Activated B cell treated with CpG ODN at 0.5 μM for 24 hours (primary cell): ENCODE measurements at regions not wholly inside any gene's neighbourhood (a gene's known extent, or its start where the extent isn't known, plus 50 kb on each side); places are given as distances from the start of the nearest gene placed in this dataset.

Experiments
- ATAC-seq: fragments of 200-7000 bp; cut with Tn5 transposase; one replicate; pipeline ENCODE4 v1.10.0; 2021; ENCODE audit warnings: low read depth, mild to moderate bottlenecking, moderate library complexity
- CTCF ChIA-PET: fragments of 350-600 bp; sonication (Branson Sonifier 250); formaldehyde crosslinking; loops from one replicate; lab custom pipeline; 2021; ENCODE audit warnings: antibody characterized with exemption; lab: Charles Lee
- POLR2A ChIA-PET: fragments of 350-600 bp; sonication (Branson Sonifier 250); formaldehyde crosslinking; loops from one replicate; lab custom pipeline; 2021; ENCODE audit warnings: antibody characterized with exemption; lab: Charles Lee
- DNase-seq: peaks from one replicate; pipeline ENCODE4 v3.0.0; 2022
- H3K27ac Mint-ChIP-seq: one replicate; pipeline ENCODE4 v1.8.0; 2020; ENCODE audit warnings: mixed read lengths
- H3K27me3 Mint-ChIP-seq: one replicate; pipeline ENCODE4 v1.8.0; 2021; ENCODE audit warnings: mixed read lengths
- H3K36me3 Mint-ChIP-seq: one replicate; pipeline ENCODE4 v1.8.0; 2021; ENCODE audit warnings: low read depth, mixed read lengths
- H3K4me1 Mint-ChIP-seq: one replicate; pipeline ENCODE4 v1.8.0; 2021; ENCODE audit warnings: mixed read lengths
- H3K4me3 Mint-ChIP-seq: one replicate; pipeline ENCODE4 v1.8.0; 2020; ENCODE audit warnings: mild to moderate bottlenecking, mixed read lengths
- H3K9me3 Mint-ChIP-seq: one replicate; pipeline ENCODE4 v1.8.0; 2020; ENCODE audit warnings: mixed read lengths
- CTCF ChIP-seq: fragments of 200-600 bp; IDR thresholded peaks from one replicate; pipeline ENCODE4 v1.8.0; 2022; ENCODE audit warnings: antibody characterized with exemption, mild to moderate bottlenecking
- intact Hi-C: fragments of 100-400 bp; cut with micrococcal nuclease; formaldehyde crosslinking; loops from one replicate; pipeline ENCODE4 v1.15.1; 2024

- ATAC-seq = no peak
These were observed 624.6 kb downstream of the SI start for GRCh38 chr3:164453714-164454113.

GRCh38 chr3:164452707-164453106, 625.6 kb downstream of the SI start:
- H3K27me3 Mint-ChIP-seq = no peaks in the 10 kb centered on the region
- intact Hi-C loops = no loop called here
- peaks cover 2% of the 10 kb centered on the region for H3K9me3 Mint-ChIP-seq
- DNase-seq (no peak), ATAC-seq (no peak)
- no peak overlapping the region for H3K27ac Mint-ChIP-seq
- ChIA-PET POLR2A (no interaction called here), CTCF (no interaction called here)
- H3K36me3 Mint-ChIP-seq = no peaks in the 10 kb centered on the region
- no peak overlapping the region for H3K4me3 Mint-ChIP-seq
- no peaks in the 10 kb centered on the region for H3K4me1 Mint-ChIP-seq
- no peak for TF ChIP-seq CTCF

More at GRCh38 chr3:164453714-164454113, 624.6 kb downstream of the SI start:
- no peaks in the 10 kb centered on the region for H3K36me3 Mint-ChIP-seq
- H3K4me3 Mint-ChIP-seq = no peak overlapping the region
- TF ChIP-seq CTCF = no peak
- no peak overlapping the region for H3K27ac Mint-ChIP-seq
- H3K9me3 Mint-ChIP-seq = peaks cover 2% of the 10 kb centered on the region
- H3K27me3 Mint-ChIP-seq = no peaks in the 10 kb centered on the region
- no peak for DNase-seq
- ChIA-PET POLR2A (no interaction called here), CTCF (no interaction called here)
- H3K4me1 Mint-ChIP-seq = no peaks in the 10 kb centered on the region
- intact Hi-C loops = no loop called here

- H3K4me1 Mint-ChIP-seq = no peaks in the 10 kb centered on the region
- H3K36me3 Mint-ChIP-seq = no peaks in the 10 kb centered on the region
- H3K27me3 Mint-ChIP-seq = no peaks in the 10 kb centered on the region
- intact Hi-C loops = no loop called here
- no peak overlapping the region for H3K27ac Mint-ChIP-seq
- no peak for DNase-seq
- no peak for TF ChIP-seq CTCF
- H3K4me3 Mint-ChIP-seq = no peak overlapping the region
- no peak for ATAC-seq
- ChIA-PET POLR2A (no interaction called here), CTCF (no interaction called here)
- peaks cover 5% of the 10 kb centered on the region for H3K9me3 Mint-ChIP-seq
These were observed 627.0 kb downstream of the SI start for GRCh38 chr3:164451072-164451910.

- CTCF ChIA-PET = no interaction called here
- Mint-ChIP-seq H3K9me3 (peaks cover 8% of the 10 kb centered on the region), H3K4me3 (no peak overlapping the region), H3K4me1 (no peaks in the 10 kb centered on the region), H3K27ac (no peak overlapping the region), H3K36me3 (no peaks in the 10 kb centered on the region), H3K27me3 (no peaks in the 10 kb centered on the region)
- POLR2A ChIA-PET = no interaction called here
- intact Hi-C loops = no loop called here
- TF ChIP-seq CTCF = no peak
- ATAC-seq (no peak), DNase-seq (no peak)
These were observed 627.9 kb downstream of the SI start for GRCh38 chr3:164450276-164450905.

DNA sequence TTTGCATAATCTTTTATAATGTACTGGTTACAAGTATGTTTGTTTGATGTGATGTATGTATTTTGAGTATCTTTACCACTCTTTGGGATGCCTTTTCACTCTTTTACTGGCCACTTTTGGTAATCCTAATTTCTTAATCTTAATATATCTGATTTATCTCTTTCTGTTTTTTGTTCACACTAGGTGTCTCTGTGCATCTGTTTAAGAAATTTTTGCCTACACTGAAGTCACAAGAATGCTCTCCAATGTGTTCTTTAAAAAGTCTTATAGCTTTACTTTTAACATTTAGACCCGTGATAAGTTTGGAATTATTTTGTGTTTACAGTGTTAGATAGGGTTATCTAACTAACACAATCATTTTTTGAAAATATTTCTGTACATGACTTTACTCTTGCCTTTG, 659.1 kb downstream of the SI start:
- Mint-ChIP-seq H3K27ac (no peak overlapping the region), H3K4me3 (no peak overlapping the region), H3K27me3 (no peaks in the 10 kb centered on the region), H3K36me3 (no peaks in the 10 kb centered on the region), H3K4me1 (no peaks in the 10 kb centered on the region), H3K9me3 (peaks cover 3% of the 10 kb centered on the region)
- no peak for TF ChIP-seq CTCF
- CTCF ChIA-PET = no interaction called here
- POLR2A ChIA-PET = no interaction called here
- DNase-seq = no peak
- no peak for ATAC-seq
- intact Hi-C loops = no loop called here
